Activated naive CD4-positive, alpha-beta T cell treated with anti-CD3 and anti-CD28 coated beads for 36 hours (primary cell): ENCODE measurements at regions not wholly inside any gene's neighbourhood (a gene's known extent, or its start where the extent isn't known, plus 50 kb on each side); places are given as distances from the start of the nearest gene placed in this dataset.

Experiments used
- CTCF ChIA-PET: fragments of 350-600 bp; sonication (Branson Sonifier 250); formaldehyde crosslinking; loops from one replicate; lab custom pipeline; 2021; ENCODE audit warnings: antibody characterized with exemption; lab: Charles Lee
- DNase-seq: peaks from one replicate; pipeline ENCODE4 v3.0.0-alpha.2; 2020
- H3K27ac Mint-ChIP-seq: one replicate; pipeline ENCODE4 v1.8.0; 2021; ENCODE audit warnings: mild to moderate bottlenecking, mixed read lengths
- H3K27me3 Mint-ChIP-seq: one replicate; pipeline ENCODE4 v1.8.0; 2021; ENCODE audit warnings: low read depth, mixed read lengths
- H3K36me3 Mint-ChIP-seq: one replicate; pipeline ENCODE4 v1.8.0; 2021; ENCODE audit warnings: low read depth, mixed read lengths
- H3K4me1 Mint-ChIP-seq: one replicate; pipeline ENCODE4 v1.8.0; 2021; ENCODE audit warnings: low read depth, mixed read lengths
- H3K4me3 Mint-ChIP-seq: one replicate; pipeline ENCODE4 v1.8.0; 2021; ENCODE audit warnings: mild to moderate bottlenecking, moderate library complexity, mixed read lengths
- H3K9me3 Mint-ChIP-seq: one replicate; pipeline ENCODE4 v1.8.0; 2021; ENCODE audit warnings: mixed read lengths
- intact Hi-C: fragments of 100-400 bp; cut with micrococcal nuclease; formaldehyde crosslinking; loops from one replicate; pipeline ENCODE4 v1.15.1; 2023

DNA sequence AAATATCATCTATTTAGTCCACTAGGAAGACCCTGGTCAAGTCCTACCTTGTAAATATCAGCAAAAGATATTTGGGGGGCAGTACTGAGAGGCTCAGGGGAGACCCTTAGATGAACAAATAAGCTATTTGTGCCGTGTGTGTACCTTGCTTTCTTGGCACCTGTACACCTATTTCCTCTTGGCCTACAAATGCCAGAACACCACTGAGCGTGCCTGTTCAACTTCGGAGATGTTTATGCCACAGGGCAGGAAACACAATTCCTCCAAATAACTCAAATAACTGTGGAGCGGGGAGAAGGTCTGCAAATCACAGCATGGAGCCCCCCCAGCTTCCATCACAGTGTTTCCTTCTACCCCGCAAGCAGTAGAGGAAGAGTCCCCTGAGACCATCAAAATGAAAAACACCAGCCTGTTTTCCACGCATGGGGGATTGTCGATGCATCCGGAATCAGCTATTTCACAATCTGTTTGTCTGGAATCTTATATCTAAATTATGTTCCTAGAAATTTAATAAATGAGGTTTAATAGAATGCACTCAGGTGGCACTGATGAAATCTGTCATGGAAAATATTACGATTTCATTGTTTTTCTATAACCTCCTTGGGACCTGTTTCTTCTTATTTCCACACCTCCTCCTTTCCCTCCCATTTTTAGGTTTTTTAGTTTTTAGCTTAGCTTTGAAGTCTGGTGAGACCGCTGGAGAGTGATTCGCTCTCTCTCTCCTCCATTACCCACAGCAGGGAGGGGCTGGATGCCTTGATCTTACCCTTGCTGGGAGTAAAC lies 254.0 kb upstream of the SRRM4 start:
- DNase-seq, result no peak
- intact Hi-C loops, result no loop called here
- no peaks in the 10 kb centered on the region for H3K36me3 Mint-ChIP-seq
- no peaks in the 10 kb centered on the region for H3K4me1 Mint-ChIP-seq
- CTCF ChIA-PET, result interaction anchor here (0.7 kb wide), 1 partner anchor 8 kb away, joined by 3 read pairs; no protein-coding TSS in a partner anchor
- H3K27ac Mint-ChIP-seq, result no peak overlapping the region
- no peak overlapping the region for H3K4me3 Mint-ChIP-seq
- no peaks in the 10 kb centered on the region for H3K27me3 Mint-ChIP-seq
- peaks cover 3% of the 10 kb centered on the region for H3K9me3 Mint-ChIP-seq

DNA sequence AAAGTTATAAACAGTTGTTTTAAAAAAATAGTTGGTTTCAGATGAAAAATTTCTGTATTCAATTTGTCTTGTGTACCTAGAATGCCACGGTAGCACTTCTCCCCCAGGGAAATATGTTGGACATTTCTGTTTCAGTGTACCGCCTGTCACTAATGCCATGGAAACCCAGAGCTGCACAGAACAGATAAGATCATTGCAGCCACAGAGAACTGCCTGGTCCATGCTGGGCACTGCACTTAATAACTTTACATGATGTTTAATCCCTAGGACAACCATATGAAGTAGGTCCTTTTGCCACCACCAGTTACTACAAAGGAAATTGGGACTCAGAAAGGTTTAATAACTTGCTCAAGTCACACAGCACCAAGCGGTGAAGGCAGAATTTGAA lies 253.4 kb upstream of the SRRM4 start:
- Mint-ChIP-seq H3K4me3 (no peak overlapping the region), H3K4me1 (no peaks in the 10 kb centered on the region), H3K27ac (no peak overlapping the region), H3K27me3 (no peaks in the 10 kb centered on the region), H3K36me3 (no peaks in the 10 kb centered on the region), H3K9me3 (peaks cover 3% of the 10 kb centered on the region)
- CTCF ChIA-PET, result no interaction called here
- intact Hi-C loops, result no loop called here
- no peak for DNase-seq

DNA sequence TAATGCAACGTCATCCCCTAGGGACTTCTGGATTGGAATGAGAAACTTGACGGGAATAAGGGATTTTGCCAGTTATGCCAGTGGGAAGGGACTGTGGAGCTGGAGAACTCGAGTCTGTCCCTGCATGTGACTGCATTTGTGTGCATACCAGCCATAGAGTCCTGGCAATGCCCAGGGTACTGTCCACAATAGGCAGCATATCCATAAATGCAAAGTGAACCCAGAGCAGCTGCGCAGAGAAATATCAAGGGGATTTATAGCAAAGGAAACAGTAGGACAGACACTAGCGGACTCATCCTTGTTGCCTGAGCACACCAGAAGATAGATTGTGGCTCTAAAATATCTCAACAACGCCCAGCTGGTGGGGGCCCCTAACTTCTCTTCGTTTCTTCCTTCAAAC lies 247.1 kb upstream of the SRRM4 start:
- CTCF ChIA-PET, result interaction anchor here (1.2 kb wide), 1 partner anchor 679 kb away, joined by 3 read pairs; no protein-coding TSS in a partner anchor
- H3K4me3 Mint-ChIP-seq, result no peak overlapping the region
- no peaks in the 10 kb centered on the region for H3K4me1 Mint-ChIP-seq

DNA sequence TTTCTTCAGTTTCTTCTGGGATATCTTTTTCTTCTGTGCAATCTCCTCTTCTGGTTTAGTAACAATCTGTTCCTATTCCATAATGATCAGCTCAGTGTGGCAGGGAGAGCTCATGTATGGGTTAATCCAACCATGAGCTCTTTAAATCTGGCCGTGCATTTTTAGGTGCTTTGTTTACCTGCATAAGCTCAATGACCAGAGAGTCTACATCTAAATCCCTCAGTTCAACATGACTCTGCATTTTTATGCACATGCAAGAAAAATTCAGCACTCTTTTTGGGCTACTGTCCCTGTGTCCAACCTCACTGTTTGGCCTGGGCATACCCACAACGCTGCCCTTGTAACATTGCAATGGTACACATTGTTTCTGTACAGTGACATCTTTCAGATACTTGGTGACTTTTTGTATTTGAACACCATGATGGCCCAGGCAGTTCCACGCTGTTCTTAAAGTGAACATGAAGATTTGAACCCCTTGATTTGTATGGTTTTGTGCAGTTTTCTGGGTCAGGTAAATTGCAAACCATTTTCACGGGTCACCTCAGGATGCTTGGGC lies 243.3 kb upstream of the SRRM4 start:
- CTCF ChIA-PET, result no interaction called here
- intact Hi-C loops, result no loop called here
- no peak for DNase-seq
- Mint-ChIP-seq H3K4me3 (no peak overlapping the region), H3K27me3 (no peaks in the 10 kb centered on the region), H3K36me3 (no peaks in the 10 kb centered on the region), H3K27ac (no peak overlapping the region), H3K4me1 (no peaks in the 10 kb centered on the region), H3K9me3 (peaks cover 3% of the 10 kb centered on the region)

More for the DNA sequence above, 247.1 kb upstream of the SRRM4 start:
- Mint-ChIP-seq H3K27me3 (no peaks in the 10 kb centered on the region), H3K36me3 (no peaks in the 10 kb centered on the region), H3K27ac (no peak overlapping the region), H3K9me3 (peaks cover 3% of the 10 kb centered on the region)
- intact Hi-C loops, result no loop called here
- no peak for DNase-seq

DNA sequence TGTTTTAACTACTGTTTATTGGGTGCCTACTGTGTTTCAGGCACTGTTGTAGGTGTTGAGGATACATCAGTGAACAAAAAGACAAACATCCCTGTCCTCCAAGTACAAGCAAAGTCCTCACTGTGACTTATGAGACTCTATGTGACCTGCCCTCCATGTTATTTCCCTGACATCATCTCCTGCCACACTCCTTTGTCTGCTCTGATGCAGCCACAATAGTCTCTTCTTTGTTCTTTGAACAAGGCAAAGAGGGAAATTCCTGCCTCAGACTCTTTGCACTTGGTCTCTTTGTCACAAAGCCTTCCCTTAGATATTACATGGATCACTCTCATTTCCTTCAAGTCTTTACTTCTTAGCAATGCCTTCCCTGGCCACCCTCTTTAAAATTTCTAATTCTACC lies 240.1 kb upstream of the SRRM4 start:
- no peaks in the 10 kb centered on the region for H3K4me1 Mint-ChIP-seq
- H3K27ac Mint-ChIP-seq, result no peak overlapping the region
- no peak overlapping the region for H3K4me3 Mint-ChIP-seq
- CTCF ChIA-PET, result no interaction called here
- H3K9me3 Mint-ChIP-seq, result peaks cover 2% of the 10 kb centered on the region
- no peak for DNase-seq
- no peaks in the 10 kb centered on the region for H3K36me3 Mint-ChIP-seq
- intact Hi-C loops, result no loop called here
- H3K27me3 Mint-ChIP-seq, result no peaks in the 10 kb centered on the region

DNA sequence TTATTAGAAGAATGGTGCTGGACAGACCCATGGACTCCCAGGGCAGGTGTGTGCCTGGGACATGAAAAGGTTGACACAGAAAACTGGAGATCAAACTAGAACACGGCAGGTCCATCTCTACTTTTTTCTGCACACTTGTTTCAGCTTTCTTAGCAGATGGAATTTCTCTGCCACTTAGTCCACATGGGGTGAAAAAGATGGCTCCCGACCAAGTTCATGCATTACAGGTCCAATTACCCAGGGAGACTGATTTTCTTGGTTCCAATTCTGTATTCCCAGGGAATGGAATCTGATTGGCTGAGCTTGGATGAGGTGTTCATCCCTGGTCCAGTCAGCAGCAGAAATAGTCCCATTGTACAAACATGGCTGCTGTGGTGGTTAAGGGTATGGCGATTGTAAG lies 238.9 kb upstream of the SRRM4 start:
- no peak overlapping the region for H3K27ac Mint-ChIP-seq
- intact Hi-C loops, result no loop called here
- H3K36me3 Mint-ChIP-seq, result no peaks in the 10 kb centered on the region
- H3K27me3 Mint-ChIP-seq, result no peaks in the 10 kb centered on the region
- CTCF ChIA-PET, result no interaction called here
- H3K4me3 Mint-ChIP-seq, result no peak overlapping the region
- no peaks in the 10 kb centered on the region for H3K4me1 Mint-ChIP-seq
- DNase-seq, result no peak
- peaks cover 2% of the 10 kb centered on the region for H3K9me3 Mint-ChIP-seq

DNA sequence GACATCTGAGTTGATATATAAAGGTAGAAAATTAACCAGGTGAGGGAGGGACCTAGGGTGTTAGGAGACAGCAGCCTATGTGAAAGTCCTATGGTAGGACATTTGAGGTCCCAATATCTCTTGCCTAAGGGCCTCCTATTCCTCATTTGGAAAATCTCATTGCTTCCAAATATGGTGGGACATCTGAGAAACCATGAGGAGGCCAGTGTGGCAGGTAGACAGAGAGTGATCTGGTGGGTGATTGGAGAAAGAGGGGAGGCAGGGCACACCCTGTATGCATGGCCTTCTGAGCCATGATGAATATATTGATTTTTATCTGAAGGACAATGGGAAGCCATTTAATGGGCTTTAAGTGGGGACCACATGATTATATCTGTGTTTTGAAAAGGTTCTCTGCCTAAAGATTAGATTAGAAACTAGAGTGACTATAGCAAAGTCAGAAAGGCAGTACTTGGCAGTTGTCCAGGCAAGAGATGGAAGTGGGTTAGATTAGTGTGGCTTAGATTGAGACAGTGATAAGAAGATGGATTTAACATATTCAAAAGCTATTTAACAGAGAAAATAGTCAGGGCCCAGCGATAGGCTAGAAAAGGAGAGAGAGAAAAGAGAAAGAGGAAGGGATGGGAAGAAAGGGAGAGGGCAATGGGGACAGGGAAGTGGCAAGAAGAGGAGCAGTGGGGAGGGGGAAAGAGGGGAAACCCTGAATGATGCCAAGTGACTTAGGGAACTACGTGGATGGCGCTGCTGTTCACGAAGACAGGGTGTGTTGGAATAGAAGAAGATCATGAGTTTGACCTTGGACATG lies 237.2 kb upstream of the SRRM4 start:
- no peaks in the 10 kb centered on the region for H3K36me3 Mint-ChIP-seq
- no peak for DNase-seq

DNA sequence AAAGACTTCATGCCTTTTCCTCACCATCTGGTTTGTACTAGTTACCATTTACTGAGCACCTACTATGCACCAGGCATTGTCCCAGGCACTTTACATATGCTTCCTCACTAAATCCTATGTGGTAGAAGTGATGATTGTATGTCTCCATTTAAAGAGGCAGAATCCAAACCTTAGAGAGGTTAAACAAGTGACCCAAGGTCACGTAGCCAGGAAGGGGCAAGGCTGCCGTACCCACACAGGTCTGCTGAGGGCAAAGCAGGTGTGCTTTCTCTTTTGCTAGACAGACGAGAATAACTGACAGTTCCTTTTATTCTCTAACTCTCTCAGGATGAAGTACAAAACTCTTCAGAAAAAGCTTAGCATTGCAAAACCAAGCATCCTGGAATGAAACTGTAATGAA lies 235.2 kb upstream of the SRRM4 start:
- Mint-ChIP-seq H3K27me3 (no peaks in the 10 kb centered on the region), H3K27ac (no peak overlapping the region), H3K4me1 (no peaks in the 10 kb centered on the region), H3K9me3 (peaks cover 5% of the 10 kb centered on the region), H3K4me3 (no peak overlapping the region), H3K36me3 (no peaks in the 10 kb centered on the region)
- CTCF ChIA-PET, result interaction anchor here (0.7 kb wide), 1 partner anchor 287 kb away, joined by 4 read pairs; no protein-coding TSS in a partner anchor
- intact Hi-C loops, result no loop called here
- no peak for DNase-seq

More for the DNA sequence above, 237.2 kb upstream of the SRRM4 start:
- H3K27me3 Mint-ChIP-seq, result no peaks in the 10 kb centered on the region
- H3K4me1 Mint-ChIP-seq, result no peaks in the 10 kb centered on the region
- H3K27ac Mint-ChIP-seq, result no peak overlapping the region
- CTCF ChIA-PET, result no interaction called here
- H3K4me3 Mint-ChIP-seq, result no peak overlapping the region
- H3K9me3 Mint-ChIP-seq, result peaks cover 5% of the 10 kb centered on the region
- intact Hi-C loops, result no loop called here

DNA sequence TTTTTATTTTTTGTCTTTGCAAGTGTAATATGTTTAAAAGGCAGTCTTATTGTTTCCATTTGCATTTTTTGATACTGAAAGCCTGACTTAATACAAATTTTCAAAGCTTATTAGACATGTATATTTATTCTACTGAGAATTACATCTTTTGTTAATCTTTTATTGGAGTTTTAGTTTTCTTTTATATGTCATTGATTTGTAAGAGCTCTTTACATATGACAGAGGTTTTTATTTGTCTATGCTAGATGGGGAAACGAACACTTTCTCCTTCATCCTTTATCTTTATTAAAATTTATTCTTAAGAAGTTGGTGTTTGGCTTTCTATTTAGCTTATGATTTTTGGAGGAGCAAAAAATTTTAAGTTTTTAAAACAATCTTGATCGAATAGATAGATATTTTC lies 234.4 kb upstream of the SRRM4 start:
- no peak overlapping the region for H3K27ac Mint-ChIP-seq
- no peaks in the 10 kb centered on the region for H3K36me3 Mint-ChIP-seq
- H3K4me1 Mint-ChIP-seq, result no peaks in the 10 kb centered on the region
- peaks cover 8% of the 10 kb centered on the region for H3K9me3 Mint-ChIP-seq
- H3K27me3 Mint-ChIP-seq, result no peaks in the 10 kb centered on the region
- H3K4me3 Mint-ChIP-seq, result no peak overlapping the region
- CTCF ChIA-PET, result no interaction called here
- DNase-seq, result no peak
- intact Hi-C loops, result no loop called here

DNA sequence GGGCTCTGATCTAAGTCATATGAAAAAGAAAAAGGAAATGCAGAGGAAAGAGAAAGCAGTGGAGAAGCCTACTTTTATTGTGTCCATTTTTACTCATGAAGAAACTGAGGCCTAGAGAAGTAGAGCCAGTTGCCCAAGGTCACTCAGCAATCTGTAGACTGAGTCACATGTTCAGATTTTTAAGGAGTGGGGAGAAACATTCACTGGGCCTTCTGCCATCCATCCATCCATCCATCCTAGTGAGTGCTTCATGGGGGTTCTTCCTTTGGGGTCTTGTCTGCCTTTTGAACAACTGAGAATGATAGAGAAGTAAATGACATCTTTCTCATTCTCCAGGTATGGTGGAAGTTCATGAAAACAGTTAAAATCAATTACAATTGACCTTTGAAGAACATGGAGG lies 233.6 kb upstream of the SRRM4 start:
- Mint-ChIP-seq H3K4me1 (no peaks in the 10 kb centered on the region), H3K36me3 (no peaks in the 10 kb centered on the region), H3K9me3 (peaks cover 8% of the 10 kb centered on the region), H3K4me3 (no peak overlapping the region), H3K27ac (no peak overlapping the region), H3K27me3 (no peaks in the 10 kb centered on the region)
- no peak for DNase-seq
- CTCF ChIA-PET, result no interaction called here
- intact Hi-C loops, result no loop called here

DNA sequence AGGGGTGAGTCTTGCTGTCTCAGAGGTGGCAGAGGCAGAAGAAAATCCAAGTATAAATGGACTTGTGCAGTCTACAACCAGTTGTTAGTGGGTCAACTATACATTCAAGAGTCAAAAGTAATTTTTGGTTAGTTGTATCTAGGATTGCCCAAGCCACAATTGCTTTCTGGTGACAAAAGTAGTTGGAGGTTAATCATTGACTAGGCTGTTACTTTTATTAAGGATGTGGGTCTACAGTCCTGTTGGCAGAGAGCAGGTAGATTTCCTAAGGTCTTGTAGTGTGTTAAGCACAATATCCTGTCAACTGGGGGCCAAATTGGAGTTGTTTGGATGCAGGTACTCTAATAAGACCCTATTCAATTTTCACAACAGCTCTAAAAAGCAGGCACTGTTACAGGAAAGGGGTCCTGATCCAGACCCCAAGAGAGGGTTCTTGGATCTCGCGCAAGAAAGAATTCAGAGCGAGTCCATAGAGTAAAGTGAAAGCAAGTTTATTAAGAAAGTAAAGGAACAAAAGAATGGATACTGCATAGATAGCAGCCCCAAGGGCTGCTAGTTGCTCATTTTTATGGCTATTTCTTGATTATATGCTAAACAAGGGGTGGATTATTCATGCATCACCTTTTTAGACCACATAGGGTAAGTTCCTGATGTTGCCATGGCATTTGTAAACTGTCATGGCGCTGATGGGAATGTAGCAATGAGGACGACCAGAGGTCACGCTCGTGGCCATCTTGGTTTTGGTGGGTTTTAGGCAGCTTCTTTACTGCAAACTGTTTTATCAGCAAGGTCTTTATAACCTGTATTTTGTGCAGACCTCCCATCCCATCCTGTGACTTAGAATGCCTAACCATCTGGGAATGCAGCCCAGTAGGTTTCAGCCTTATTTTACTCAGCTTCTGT lies 232.6 kb upstream of the SRRM4 start:
- Mint-ChIP-seq H3K9me3 (peaks cover 6% of the 10 kb centered on the region), H3K27ac (no peak overlapping the region), H3K4me3 (no peak overlapping the region), H3K27me3 (no peaks in the 10 kb centered on the region), H3K36me3 (no peaks in the 10 kb centered on the region), H3K4me1 (no peaks in the 10 kb centered on the region)
- CTCF ChIA-PET, result no interaction called here
- intact Hi-C loops, result no loop called here
- DNase-seq, result no peak

DNA sequence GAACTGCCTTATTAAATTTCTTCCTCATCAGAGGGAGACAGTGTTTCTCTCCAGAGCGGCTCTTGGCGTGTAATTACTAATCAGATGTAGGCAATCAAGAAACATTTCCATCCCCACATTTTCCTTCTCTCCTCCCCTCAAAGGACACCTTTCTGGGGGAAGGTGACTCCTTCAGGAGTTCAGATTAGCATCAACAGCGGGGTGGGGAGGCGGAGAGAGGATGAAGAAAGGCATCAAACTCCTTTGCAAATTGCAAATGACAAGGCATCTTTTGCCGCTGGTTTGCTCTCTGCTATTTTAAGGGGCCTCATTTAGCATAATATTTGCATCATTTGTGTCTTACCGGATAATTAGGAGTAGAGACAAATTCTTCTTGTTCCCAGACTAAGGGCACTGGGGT lies 231.7 kb upstream of the SRRM4 start:
- Mint-ChIP-seq H3K4me1 (no peaks in the 10 kb centered on the region), H3K9me3 (peaks cover 6% of the 10 kb centered on the region), H3K27me3 (no peaks in the 10 kb centered on the region), H3K27ac (no peak overlapping the region), H3K36me3 (no peaks in the 10 kb centered on the region), H3K4me3 (no peak overlapping the region)
- intact Hi-C loops, result no loop called here
- CTCF ChIA-PET, result no interaction called here
- DNase-seq, result no peak
